DMS 273 (cell line): ENCODE measurements at regions not wholly inside any gene's neighbourhood (a gene's known extent, or its start where the extent isn't known, plus 50 kb on each side); places are given as distances from the start of the nearest gene placed in this dataset.

Source experiments
- DNase-seq: peaks from one replicate; lab custom pipeline; 2025; ENCODE audit not compliant: unreplicated experiment; lab: John Stamatoyannopoulos, UW

- DNase-seq: no peak
Observed at GRCh38 chr5:2946315-2946714, 194.8 kb upstream of the IRX2 start.

GRCh38 chr5:2936413-2936812 is 184.9 kb upstream of the IRX2 start:
- DNase-seq: no peak

GRCh38 chr5:2929779-2930178 is 178.3 kb upstream of the IRX2 start:
- DNase-seq: no peak

- DNase-seq: no peak
Observed at GRCh38 chr5:2921651-2922050, 170.2 kb upstream of the IRX2 start.

- no peak for DNase-seq
Observed at GRCh38 chr5:2921176-2921575, 169.7 kb upstream of the IRX2 start.

GRCh38 chr5:2920312-2920711 is 168.8 kb upstream of the IRX2 start:
- no peak for DNase-seq

- DNase-seq: no peak
Observed at GRCh38 chr5:2919310-2920018, 168.0 kb upstream of the IRX2 start.

GRCh38 chr5:2917524-2917923 is 166.0 kb upstream of the IRX2 start:
- DNase-seq: peak; percentile 2

GRCh38 chr5:2917093-2917492 is 165.6 kb upstream of the IRX2 start:
- no peak for DNase-seq

- no peak for DNase-seq
Observed at GRCh38 chr5:2916076-2916682, 164.7 kb upstream of the IRX2 start.

GRCh38 chr5:2914981-2915484 is 163.6 kb upstream of the IRX2 start:
- no peak for DNase-seq

- no peak for DNase-seq
Observed at GRCh38 chr5:2914022-2914661, 162.7 kb upstream of the IRX2 start.

GRCh38 chr5:2913281-2913680 is 161.8 kb upstream of the IRX2 start:
- no peak for DNase-seq

- no peak for DNase-seq
Observed at GRCh38 chr5:2912741-2913140, 161.3 kb upstream of the IRX2 start.

- no peak for DNase-seq
Observed at GRCh38 chr5:2910401-2911175, 159.1 kb upstream of the IRX2 start.

GRCh38 chr5:2909035-2909434 is 157.6 kb upstream of the IRX2 start:
- DNase-seq: no peak

- DNase-seq: no peak
Observed at GRCh38 chr5:2908086-2908485, 156.6 kb upstream of the IRX2 start.

- DNase-seq: no peak
Observed at GRCh38 chr5:2906302-2907090, 155.0 kb upstream of the IRX2 start.

GRCh38 chr5:2905741-2906140 is 154.3 kb upstream of the IRX2 start:
- no peak for DNase-seq

- no peak for DNase-seq
Observed at GRCh38 chr5:2904956-2905355, 153.5 kb upstream of the IRX2 start.

- DNase-seq: no peak
Observed at GRCh38 chr5:2904399-2904798, 152.9 kb upstream of the IRX2 start.
